Breast epithelium (tissue), 4 donors: ENCODE measurements at regions not wholly inside any gene's neighbourhood (a gene's known extent, or its start where the extent isn't known, plus 50 kb on each side); places are given as distances from the start of the nearest gene placed in this dataset.

Experiments used
- DNase-seq, 2 donors: peaks; one replicate each; pipeline ENCODE4 v3.0.0-alpha.2; 2019; ENCODE audit warnings: low spot score in 2 of 2
- H3K27ac ChIP-seq, 2 donors: fragments of 200-600 bp; sonication (generic) in 1 of 2; one replicate each; pipeline ENCODE4 v1.5.1; 2016 to 2019; ENCODE audit warnings: mild to moderate bottlenecking in 1 of 2
- H3K27me3 ChIP-seq, 2 donors: fragments of 200-600 bp; sonication (generic) in 1 of 2; one replicate each; pipeline versions ENCODE4 v1.5.1 to v1.6.0; 2017 to 2019; ENCODE audit warnings: control low read depth in 1 of 2, mild to moderate bottlenecking in 1 of 2
- H3K36me3 ChIP-seq: fragments of 200-600 bp; one replicate; pipeline ENCODE4 v1.5.1; 2019
- H3K4me1 ChIP-seq, 2 donors: fragments of 200-600 bp; sonication (generic); one replicate each; pipeline ENCODE4 v1.5.1; 2016 to 2019; ENCODE audit warnings: control low read depth in 1 of 2
- H3K4me3 ChIP-seq, 3 donors: fragments of 200-600 bp; sonication (generic); 1 replicate in 2 of 3; 2 replicates in 1 of 3; pipeline ENCODE4 v1.5.1; 2016 to 2019; ENCODE audit warnings: mild to moderate bottlenecking in 3 of 3, moderate library complexity in 2 of 3
- H3K9me3 ChIP-seq, 2 donors: fragments of 200-600 bp; sonication (generic) in 1 of 2; one replicate each; pipeline ENCODE4 v1.5.1; 2016 to 2019; ENCODE audit warnings: control low read depth in 1 of 2
- POLR2A ChIP-seq: fragments of 450-650 bp; IDR thresholded peaks from one replicate; pipeline ENCODE4 v1.6.1; 2016; ENCODE audit warnings: antibody characterized with exemption, mild to moderate bottlenecking, moderate library complexity
- POLR2AphosphoS5 ChIP-seq, 3 donors: sonication (generic); formaldehyde crosslinking; IDR thresholded peaks; one replicate each; pipeline ENCODE4 v1.6.1; 2017; ENCODE audit warnings: antibody characterized with exemption in 3 of 3
- intact Hi-C: fragments of 100-400 bp; cut with DNase I; formaldehyde crosslinking; loops from one replicate; pipeline ENCODE4 v1.15.1; 2023; ENCODE audit warnings: low total_unique reads
- TF ChIP-seq, protein P1 (sequence below), 3 donors: fragments of 450-650 bp; IDR thresholded peaks; one replicate each; pipeline ENCODE4 v1.5.1; 2016 to 2017; ENCODE audit warnings: antibody characterized with exemption in 3 of 3, mild to moderate bottlenecking in 3 of 3, moderate library complexity in 3 of 3

DNA sequence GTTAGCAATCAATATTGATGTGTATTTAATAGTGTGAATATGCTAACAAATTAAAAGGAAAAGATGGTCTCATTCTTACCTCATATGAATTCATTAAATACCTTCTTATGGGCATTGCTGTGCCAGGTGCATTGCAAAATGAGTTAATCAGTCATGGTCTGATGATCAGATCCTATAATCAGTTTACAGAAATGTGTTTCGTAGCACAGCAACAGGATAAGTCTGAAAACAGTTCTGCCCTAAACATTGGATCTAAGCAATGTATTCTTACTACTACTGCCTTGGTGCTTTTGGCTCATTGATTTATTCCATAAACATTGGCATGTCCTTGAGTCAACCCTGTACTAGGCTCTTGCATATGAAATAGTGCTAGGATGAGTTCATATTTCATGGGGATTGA lies 417.0 kb upstream of the JAG1 start:
- intact Hi-C loops = no loop called here
- no peak for DNase-seq
- TF ChIP-seq POLR2A = no peak
- TF ChIP-seq, protein P1, sequence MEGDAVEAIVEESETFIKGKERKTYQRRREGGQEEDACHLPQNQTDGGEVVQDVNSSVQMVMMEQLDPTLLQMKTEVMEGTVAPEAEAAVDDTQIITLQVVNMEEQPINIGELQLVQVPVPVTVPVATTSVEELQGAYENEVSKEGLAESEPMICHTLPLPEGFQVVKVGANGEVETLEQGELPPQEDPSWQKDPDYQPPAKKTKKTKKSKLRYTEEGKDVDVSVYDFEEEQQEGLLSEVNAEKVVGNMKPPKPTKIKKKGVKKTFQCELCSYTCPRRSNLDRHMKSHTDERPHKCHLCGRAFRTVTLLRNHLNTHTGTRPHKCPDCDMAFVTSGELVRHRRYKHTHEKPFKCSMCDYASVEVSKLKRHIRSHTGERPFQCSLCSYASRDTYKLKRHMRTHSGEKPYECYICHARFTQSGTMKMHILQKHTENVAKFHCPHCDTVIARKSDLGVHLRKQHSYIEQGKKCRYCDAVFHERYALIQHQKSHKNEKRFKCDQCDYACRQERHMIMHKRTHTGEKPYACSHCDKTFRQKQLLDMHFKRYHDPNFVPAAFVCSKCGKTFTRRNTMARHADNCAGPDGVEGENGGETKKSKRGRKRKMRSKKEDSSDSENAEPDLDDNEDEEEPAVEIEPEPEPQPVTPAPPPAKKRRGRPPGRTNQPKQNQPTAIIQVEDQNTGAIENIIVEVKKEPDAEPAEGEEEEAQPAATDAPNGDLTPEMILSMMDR (IDR thresholded peaks at IDR 0.05) = no peak
- no peak for TF ChIP-seq POLR2AphosphoS5 (IDR thresholded peaks at IDR 0.05)
- H3K36me3 ChIP-seq = no peaks in the 10 kb centered on the region
- no peaks in the 10 kb centered on the region for H3K27me3 ChIP-seq
- no peak overlapping the region for H3K27ac ChIP-seq
- H3K4me3 ChIP-seq = no peak overlapping the region
- no peaks in the 10 kb centered on the region for H3K4me1 ChIP-seq
- no peaks in the 10 kb centered on the region for H3K9me3 ChIP-seq

DNA sequence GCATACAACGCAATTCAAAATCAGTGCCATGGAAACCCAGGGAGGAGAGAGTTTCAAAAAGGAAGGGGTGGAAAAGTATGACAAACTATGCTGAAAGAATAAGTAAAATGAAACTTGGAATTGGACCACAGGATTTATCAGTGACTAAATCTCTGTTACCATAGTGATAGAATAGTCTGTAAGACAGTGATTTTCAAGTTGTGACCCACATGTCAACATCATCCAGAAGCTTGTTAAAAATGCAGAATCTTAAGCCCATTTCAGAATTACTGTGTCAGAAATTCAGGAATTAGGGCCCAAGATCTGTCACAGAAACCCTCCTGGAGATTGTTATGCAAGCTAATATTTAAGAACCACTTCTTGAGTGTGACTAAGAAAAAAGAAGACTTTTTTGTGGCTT lies 417.7 kb upstream of the JAG1 start:
- H3K9me3 ChIP-seq = no peaks in the 10 kb centered on the region
- H3K4me3 ChIP-seq = no peak overlapping the region
- TF ChIP-seq, protein P1 (IDR thresholded peaks at IDR 0.05) = no peak
- TF ChIP-seq POLR2AphosphoS5 (IDR thresholded peaks at IDR 0.05) (no peak), POLR2A (no peak)
- no peak overlapping the region for H3K27ac ChIP-seq
- no peak for DNase-seq
- H3K4me1 ChIP-seq = no peaks in the 10 kb centered on the region
- no peaks in the 10 kb centered on the region for H3K36me3 ChIP-seq
- intact Hi-C loops = no loop called here
- no peaks in the 10 kb centered on the region for H3K27me3 ChIP-seq

DNA sequence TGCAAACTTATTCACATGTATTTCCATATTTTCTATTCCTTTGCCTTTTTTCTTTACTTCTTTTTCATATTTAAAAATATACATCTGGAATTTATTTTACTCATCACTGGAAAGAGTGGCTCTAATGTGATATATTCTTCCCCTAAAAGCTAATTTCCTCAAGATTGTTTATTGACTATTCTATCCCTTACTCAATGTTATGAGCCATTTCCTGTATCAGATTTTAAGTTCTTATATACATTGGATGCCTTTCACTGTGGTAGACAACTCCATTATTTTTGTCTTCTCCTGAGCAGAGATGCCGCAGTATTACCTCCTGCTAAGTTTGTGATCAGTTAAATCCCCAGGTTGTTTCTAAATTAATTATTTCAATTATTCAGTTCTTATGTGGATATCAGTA lies 418.4 kb upstream of the JAG1 start:
- Histone ChIP-seq H3K27ac (no peak overlapping the region), H3K4me1 (no peaks in the 10 kb centered on the region), H3K36me3 (no peaks in the 10 kb centered on the region), H3K9me3 (no peaks in the 10 kb centered on the region), H3K27me3 (no peaks in the 10 kb centered on the region), H3K4me3 (no peak overlapping the region)
- intact Hi-C loops = no loop called here
- DNase-seq = no peak
- TF ChIP-seq, protein P1 (IDR thresholded peaks at IDR 0.05) = no peak
- no peak for TF ChIP-seq POLR2A
- TF ChIP-seq POLR2AphosphoS5 (IDR thresholded peaks at IDR 0.05) = no peak

DNA sequence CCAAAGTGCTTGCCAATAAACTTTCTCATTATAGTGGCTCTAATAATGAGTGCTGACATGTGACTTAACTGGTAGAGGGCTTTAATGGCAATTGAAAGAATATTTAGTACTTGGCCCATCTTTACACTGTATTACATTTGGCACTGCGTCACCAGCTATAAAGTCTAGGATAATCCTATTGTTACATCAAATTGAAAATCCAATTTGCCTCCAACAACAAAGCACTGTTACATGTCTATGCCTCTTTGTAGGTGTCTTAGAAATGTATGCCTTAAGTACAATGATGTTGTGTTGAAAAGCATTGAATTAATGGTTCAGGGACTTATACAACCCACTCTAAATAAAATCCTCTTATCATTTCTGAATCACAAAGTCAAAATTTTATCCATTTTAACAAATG lies 420.4 kb upstream of the JAG1 start:
- Histone ChIP-seq H3K27ac (no peak overlapping the region), H3K4me3 (no peak overlapping the region), H3K9me3 (no peaks in the 10 kb centered on the region), H3K4me1 (no peaks in the 10 kb centered on the region), H3K27me3 (no peaks in the 10 kb centered on the region), H3K36me3 (no peaks in the 10 kb centered on the region)
- TF ChIP-seq, protein P1 (IDR thresholded peaks at IDR 0.05) = no peak
- no peak for DNase-seq
- intact Hi-C loops = no loop called here

DNA sequence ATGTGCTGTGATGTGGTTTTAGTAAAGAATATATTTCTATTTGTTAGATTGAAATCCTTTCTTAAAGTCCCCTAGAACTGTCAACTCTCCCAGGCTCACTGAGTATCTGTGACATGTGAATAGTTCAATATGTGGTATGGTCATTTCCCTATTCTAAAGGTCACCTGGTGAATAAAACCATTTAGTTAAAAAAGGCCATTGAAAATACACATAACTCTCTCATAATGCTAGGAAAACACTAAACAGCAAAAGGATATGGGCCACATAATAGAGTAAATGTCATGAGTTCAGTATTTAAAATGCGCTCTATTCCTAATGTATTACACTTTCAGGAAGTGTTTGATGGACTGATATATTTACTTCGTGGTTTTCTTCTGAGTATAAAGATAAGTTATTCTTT lies 420.9 kb upstream of the JAG1 start:
- Histone ChIP-seq H3K4me3 (no peak overlapping the region), H3K27ac (no peak overlapping the region), H3K4me1 (no peaks in the 10 kb centered on the region), H3K9me3 (no peaks in the 10 kb centered on the region), H3K27me3 (no peaks in the 10 kb centered on the region), H3K36me3 (no peaks in the 10 kb centered on the region)
- TF ChIP-seq POLR2A (no peak), POLR2AphosphoS5 (IDR thresholded peaks at IDR 0.05) (no peak)
- TF ChIP-seq, protein P1 (IDR thresholded peaks at IDR 0.05) = no peak
- intact Hi-C loops = no loop called here
- no peak for DNase-seq
